HL-60/S4 treated with phorbol 12-myristate 13-acetate at 8.2 ng/mL for 4 days and 3 days (cell line): ENCODE measurements at regions not wholly inside any gene's neighbourhood (a gene's known extent, or its start where the extent isn't known, plus 50 kb on each side); places are given as distances from the start of the nearest gene placed in this dataset.
"Not testable (repeated sequence)": the region's sequence is repeated elsewhere in the genome, so short reads cannot be mapped to it uniquely, and the experiment has no call there.

ENCODE experiments used
- in situ Hi-C: fragments of 300-500 bp; cut with MboI; formaldehyde crosslinking; loops from 2 replicates; pipeline ENCODE4 v1.15.0; 2022; ENCODE audit warnings: low sequenced_read_pairs

- in situ Hi-C loops: no loop called here
Observed at GRCh38 chr6:1015825-1016224, 296.1 kb upstream of the FOXQ1 start.

- in situ Hi-C loops: no loop called here
Observed at GRCh38 chr6:1014431-1014807, 297.5 kb upstream of the FOXQ1 start.

- in situ Hi-C loops: no loop called here
Observed at GRCh38 chr6:1013656-1014430, 298.1 kb upstream of the FOXQ1 start.

DNA sequence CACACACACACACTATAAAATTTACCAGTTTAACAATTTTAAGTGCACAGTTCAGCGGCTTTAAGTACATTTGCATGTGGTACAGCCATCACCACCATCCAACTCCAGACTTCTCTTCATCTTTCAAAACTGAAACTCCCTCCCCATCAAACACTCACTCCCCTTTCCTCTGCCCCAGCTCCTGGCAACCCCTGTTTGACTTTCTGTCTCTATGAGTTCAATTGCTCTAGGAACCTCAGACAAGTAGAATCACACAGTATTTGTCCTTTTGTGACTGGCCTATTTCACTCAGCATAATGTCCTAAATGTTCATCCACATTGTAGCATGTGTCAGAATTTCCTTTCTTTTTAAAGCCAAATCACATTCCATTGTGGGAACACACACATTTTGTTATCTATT is 302.8 kb upstream of the FOXQ1 start:
- in situ Hi-C loops: no loop called here

- in situ Hi-C loops: no loop called here
Observed at GRCh38 chr6:1007159-1007558, 304.7 kb upstream of the FOXQ1 start.

DNA sequence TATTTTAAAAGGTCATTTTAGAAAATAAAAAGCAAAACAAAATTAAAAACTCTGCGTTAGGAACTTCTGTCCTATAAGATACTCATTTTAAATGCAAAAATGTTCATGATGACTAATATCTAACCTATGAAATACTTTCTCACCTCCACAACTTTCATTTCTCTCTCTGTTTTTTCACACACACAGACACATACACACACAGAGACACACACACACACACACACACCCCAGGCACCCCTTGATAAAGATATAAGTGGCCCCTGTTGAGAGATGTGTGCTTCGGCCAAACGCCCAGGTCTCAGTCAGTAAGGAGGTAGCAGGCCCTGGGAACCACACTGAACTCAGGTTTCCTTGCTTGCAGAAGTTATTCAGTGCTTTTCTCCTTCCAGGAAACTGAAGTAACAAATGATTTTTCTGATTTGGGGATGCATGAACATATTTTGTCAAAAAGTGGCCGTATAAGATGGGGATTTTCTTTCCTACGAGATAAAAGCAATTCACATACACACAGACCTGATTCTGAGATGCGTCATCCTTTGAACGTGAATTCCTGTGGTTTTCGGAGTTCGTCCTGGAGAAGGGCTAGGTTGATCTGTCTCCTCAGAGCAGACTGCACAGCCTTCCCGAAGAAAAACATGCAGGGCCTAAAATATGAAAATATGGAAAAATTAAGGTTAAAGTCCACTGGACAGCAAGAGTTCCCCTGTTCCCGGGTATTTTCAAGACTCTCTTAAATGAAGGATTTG is 306.8 kb upstream of the FOXQ1 start:
- in situ Hi-C loops: no loop called here

DNA sequence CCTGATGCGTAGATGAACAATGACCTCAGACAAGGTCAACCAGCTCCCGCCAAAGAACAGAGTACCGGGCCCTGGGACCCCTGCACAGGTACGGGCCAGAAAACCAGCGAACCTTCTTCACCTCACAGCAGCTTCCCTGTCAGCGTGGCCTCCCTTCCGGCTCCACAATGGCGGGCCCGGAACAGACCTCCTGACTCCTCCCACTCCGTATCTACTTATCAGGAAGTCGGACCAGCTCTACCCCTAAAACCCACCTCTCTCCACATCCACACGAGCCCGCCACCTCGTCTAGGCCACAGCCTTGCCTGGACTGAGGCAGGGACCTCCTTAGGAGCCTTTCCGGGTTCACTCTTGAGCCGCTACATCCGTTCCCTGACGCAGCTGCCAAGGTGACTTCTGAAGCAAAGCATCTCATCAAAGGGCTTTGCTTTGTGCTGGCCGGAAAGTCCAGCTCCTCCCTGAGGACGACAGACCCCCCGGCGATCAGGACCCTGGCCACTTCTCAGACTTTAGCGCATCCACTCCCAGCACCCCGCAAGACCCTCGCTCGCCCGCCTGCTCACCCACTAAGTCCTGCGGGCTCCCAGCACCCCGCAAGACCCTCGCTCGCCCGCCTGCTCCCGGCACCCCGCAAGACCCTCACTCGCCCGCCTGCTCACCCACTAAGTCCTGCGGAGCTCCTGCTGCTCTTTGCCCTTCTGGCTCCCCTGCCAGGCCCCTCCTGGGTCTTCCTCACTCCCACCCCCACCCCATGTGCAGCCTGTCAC is 308.3 kb upstream of the FOXQ1 start:
- in situ Hi-C loops: no loop called here

DNA sequence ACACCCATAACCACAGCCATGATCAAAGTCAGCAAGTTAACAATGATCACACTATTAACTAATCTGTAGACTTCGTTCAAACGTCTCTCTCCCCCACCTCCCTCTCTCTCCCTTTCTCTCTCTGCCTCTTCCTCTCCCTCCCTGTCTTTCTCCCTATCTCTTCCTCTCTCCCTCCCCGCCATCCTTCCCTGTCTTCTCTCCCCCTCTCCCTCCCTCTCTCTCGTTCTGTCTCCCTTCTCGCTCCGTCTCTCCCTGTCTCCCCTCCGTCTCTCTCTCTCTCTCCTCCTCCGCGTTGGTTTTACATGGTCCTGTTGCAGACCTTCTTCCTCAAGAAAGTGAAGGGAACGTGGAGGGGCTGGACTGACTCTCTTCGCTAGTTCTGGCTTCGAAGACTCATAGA is 308.9 kb upstream of the FOXQ1 start:
- in situ Hi-C loops: no loop called here

GRCh38 chr6:1001655-1002349 is 308.9 kb upstream of the EXOC2 start:
- in situ Hi-C loops: no loop called here

DNA sequence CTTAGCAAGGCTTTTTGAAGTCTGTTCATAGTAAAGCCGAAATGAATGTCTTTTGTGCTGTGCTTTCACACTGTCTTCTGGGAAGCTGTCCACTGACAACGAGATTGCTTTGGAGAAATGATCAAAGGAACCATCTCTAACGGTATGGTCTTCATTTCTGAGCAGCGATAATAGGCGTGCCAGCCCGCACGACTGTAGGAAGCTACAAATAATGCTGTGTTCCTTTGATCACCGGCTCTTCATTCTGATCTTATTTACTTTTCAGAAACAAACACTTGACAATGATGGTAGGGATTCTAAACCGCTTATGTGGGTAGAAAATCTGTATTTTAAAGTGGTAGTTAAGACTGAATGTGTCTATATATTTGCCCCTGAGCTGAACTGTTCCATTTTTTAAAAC is 306.6 kb upstream of the EXOC2 start:
- in situ Hi-C loops: no loop called here

DNA sequence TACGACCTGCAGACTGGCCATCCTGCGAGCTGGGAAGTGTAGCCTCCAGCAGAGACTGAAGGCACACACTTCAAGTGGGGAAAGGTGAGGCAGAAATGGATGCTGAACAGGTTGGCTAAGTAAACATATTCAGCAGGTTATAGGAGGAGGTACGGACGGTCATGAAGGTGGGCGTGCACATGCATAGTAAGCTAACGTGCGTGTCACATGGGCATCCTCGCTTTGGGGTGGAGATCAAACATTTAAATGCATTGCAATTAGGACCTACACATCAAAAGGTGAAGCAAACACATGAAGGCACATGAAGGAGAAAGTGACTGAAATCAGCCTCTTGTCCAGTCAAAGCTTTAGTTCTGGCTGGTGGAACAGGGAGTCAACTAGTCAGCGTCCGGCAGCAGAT is 305.6 kb upstream of the EXOC2 start:
- in situ Hi-C loops: no loop called here

GRCh38 chr6:996271-996852 is 303.4 kb upstream of the EXOC2 start:
- in situ Hi-C loops: no loop called here

GRCh38 chr6:991192-991591 is 298.3 kb upstream of the EXOC2 start:
- in situ Hi-C loops: no loop called here

DNA sequence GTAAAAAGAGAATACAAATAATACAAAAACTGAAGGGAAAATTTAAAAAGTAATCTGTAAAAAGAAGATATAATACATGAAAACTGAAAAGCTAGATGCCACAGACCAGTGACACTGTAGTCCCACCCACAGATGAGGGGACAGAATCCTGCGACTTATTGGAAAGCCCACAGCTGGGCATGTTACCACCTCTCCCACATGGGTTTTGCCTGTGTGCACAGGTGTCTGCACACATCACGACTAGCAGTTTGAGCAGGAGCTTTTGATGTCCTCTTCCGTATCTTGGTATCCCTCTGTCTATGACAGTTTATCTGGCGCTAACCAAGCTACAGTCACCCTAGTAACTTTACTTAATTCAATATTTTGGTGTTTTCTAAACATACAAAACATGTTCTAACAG is 291.1 kb upstream of the EXOC2 start:
- in situ Hi-C loops: no loop called here

GRCh38 chr6:978937-979685 is 286.2 kb upstream of the EXOC2 start:
- in situ Hi-C loops: no loop called here

- in situ Hi-C loops: not testable (repeated sequence)
Observed at GRCh38 chr6:977226-977625, 284.3 kb upstream of the EXOC2 start.

DNA sequence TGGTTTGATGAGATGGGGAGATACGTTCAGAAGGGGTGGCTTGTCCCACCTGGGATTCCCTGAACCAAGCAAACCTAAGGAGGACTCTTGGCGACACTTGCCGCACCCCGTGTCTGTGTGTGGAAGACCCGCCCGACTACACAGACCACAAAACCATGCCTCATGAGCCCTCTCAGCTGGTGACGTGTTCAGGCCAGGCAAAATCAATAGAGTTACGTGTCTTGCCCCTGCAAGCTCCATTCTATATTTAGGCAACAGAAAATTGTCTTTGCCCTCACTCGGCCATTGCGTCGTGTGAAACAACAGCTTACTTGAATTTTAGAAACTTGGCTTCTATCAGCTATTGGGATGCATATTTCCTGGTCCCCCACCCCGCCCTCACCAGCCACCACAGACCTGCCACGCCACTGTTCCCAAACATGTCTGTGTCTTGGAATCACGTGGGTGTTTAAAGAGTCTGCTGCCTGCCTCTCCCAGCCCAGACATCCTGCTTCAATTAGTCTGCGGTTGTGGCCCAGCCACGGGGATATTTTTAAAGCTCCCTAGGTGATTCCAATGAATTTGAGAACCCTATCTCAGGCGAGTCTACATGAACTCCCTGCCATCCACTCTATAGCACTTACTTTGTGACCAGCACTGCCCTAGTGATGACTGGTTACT is 279.2 kb upstream of the EXOC2 start:
- in situ Hi-C loops: no loop called here

- in situ Hi-C loops: no loop called here
Observed at GRCh38 chr6:968791-969190, 275.9 kb upstream of the EXOC2 start.

GRCh38 chr6:967701-968100 is 274.8 kb upstream of the EXOC2 start:
- in situ Hi-C loops: no loop called here

GRCh38 chr6:965343-965742 is 272.4 kb upstream of the EXOC2 start:
- in situ Hi-C loops: no loop called here
